GM10266 (cell line): ENCODE measurements at regions not wholly inside any gene's neighbourhood (a gene's known extent, or its start where the extent isn't known, plus 50 kb on each side); places are given as distances from the start of the nearest gene placed in this dataset.

ENCODE experiments used
- DNase-seq: peaks from one replicate; pipeline ENCODE4 v3.0.0; 2012; ENCODE audit errors: extremely low spot score
- TF ChIP-seq, protein P1 (sequence below): IDR thresholded peaks from 2 replicates; pipeline ENCODE4 v1.5.1; 2012; ENCODE audit warnings: mild to moderate bottlenecking, low read depth; ENCODE audit not compliant: control insufficient read depth, insufficient read depth; ENCODE audit errors: missing control alignments

DNA sequence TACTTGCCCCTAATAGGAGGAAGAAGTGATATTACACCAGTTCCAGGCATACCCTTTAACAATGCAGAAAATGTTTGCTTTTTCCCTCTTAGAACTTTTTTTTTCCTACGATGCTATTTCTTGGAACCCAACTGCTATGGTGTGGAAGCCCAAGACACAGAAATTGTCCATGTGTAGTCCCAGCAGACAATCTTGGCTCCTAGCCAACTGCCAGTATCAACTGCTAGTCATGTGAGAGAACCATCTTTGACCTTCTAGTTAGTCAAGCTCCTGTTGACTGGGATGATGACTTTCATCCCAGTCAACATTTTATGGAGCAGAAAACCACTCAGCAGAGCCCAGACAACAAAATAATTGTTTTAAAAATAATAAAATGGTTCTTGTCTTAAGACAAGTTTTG, 532.4 kb downstream of the TLR4 start:
- DNase-seq = no peak
- TF ChIP-seq, protein P1, sequence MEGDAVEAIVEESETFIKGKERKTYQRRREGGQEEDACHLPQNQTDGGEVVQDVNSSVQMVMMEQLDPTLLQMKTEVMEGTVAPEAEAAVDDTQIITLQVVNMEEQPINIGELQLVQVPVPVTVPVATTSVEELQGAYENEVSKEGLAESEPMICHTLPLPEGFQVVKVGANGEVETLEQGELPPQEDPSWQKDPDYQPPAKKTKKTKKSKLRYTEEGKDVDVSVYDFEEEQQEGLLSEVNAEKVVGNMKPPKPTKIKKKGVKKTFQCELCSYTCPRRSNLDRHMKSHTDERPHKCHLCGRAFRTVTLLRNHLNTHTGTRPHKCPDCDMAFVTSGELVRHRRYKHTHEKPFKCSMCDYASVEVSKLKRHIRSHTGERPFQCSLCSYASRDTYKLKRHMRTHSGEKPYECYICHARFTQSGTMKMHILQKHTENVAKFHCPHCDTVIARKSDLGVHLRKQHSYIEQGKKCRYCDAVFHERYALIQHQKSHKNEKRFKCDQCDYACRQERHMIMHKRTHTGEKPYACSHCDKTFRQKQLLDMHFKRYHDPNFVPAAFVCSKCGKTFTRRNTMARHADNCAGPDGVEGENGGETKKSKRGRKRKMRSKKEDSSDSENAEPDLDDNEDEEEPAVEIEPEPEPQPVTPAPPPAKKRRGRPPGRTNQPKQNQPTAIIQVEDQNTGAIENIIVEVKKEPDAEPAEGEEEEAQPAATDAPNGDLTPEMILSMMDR = no peak

- DNase-seq = no peak
- TF ChIP-seq, protein P1 = no peak
Observed at GRCh38 chr9:118238139-118238538, 533.9 kb downstream of the TLR4 start.

DNA sequence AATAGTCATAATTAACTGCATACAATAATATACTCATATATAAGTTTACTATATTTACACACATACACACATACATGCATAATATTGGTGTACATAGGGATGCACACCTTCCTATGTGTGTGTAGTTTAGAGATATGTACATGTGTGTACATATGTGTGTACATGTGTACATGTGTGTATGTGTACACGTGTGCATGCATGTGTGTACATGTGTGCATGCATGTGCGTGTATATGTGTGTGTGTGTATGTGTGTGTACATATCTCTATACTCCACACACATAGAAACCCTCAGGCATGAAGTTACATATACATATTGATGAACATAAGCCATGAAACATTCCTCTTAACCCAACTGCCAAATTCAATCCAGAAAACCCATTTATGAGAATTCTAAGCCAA, 547.8 kb downstream of the TLR4 start:
- TF ChIP-seq, protein P1 = no peak
- DNase-seq = no peak

- DNase-seq = no peak
- TF ChIP-seq, protein P1 = no peak
Observed at GRCh38 chr9:118262191-118262590, 558.0 kb downstream of the TLR4 start.

- TF ChIP-seq, protein P1 = no peak
- DNase-seq = no peak
Observed at GRCh38 chr9:118263949-118264348, 559.7 kb downstream of the TLR4 start.

- TF ChIP-seq, protein P1 = no peak
- no peak for DNase-seq
Observed at GRCh38 chr9:118268046-118268445, 563.8 kb downstream of the TLR4 start.

- DNase-seq = no peak
- TF ChIP-seq, protein P1 = no peak
Observed at GRCh38 chr9:118269623-118270022, 565.4 kb downstream of the TLR4 start.

GRCh38 chr9:118271331-118271730, 567.1 kb downstream of the TLR4 start:
- no peak for DNase-seq
- TF ChIP-seq, protein P1 = no peak
